NB4 (cell line): ENCODE measurements at regions not wholly inside any gene's neighbourhood (a gene's known extent, or its start where the extent isn't known, plus 50 kb on each side); places are given as distances from the start of the nearest gene placed in this dataset.

Experiments used
- CTCF ChIP-seq: IDR thresholded peaks from one replicate; pipeline ENCODE4 v1.5.1; 2012; ENCODE audit warnings: low read depth, low read length
- MAX ChIP-seq: IDR thresholded peaks from 2 replicates; pipeline ENCODE4 v1.6.1; 2011; ENCODE audit warnings: low read depth, low read length
- MYC ChIP-seq: IDR thresholded peaks from 2 replicates; pipeline ENCODE4 v1.6.1; 2011; ENCODE audit warnings: low read depth, low read length
- POLR2A ChIP-seq: IDR thresholded peaks from 2 replicates; pipeline ENCODE4 v1.6.1; 2011; ENCODE audit warnings: mild to moderate bottlenecking; ENCODE audit not compliant: insufficient read length; ENCODE audit errors: extremely low read depth

GRCh38 chr1:208737161-208737560 is 493.0 kb upstream of the PLXNA2 start:
- no peak for TF ChIP-seq MAX
- TF ChIP-seq CTCF = no peak
- TF ChIP-seq POLR2A = no peak
- TF ChIP-seq MYC = no peak
